DMS53 (cell line): ENCODE measurements at regions not wholly inside any gene's neighbourhood (a gene's known extent, or its start where the extent isn't known, plus 50 kb on each side); places are given as distances from the start of the nearest gene placed in this dataset.

Experiments
- DNase-seq: peaks from one replicate; lab custom pipeline; 2025; lab: John Stamatoyannopoulos, UW

- DNase-seq: no peak
Observed at GRCh38 chr11:57103899-57104605, 77.7 kb upstream of the LRRC55 start.

DNA sequence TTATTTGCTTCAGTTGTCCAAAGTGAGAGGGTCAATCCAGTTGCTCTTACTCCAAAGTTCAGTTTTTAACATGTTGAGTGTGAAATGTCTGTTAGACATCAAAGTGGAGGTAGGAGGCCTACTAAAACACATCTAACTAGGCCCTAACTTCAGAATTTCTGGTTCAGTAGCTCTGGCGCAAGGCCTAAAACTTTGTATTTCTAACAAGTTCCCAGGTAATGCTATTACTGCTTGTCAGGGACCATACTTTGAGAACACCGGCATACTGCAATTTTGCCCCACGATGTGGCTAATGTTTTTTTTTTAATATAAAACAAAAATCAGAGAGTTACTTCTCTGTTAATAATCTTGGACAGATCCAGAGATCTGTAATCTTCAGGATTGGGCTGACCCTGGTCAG, 72.4 kb upstream of the LRRC55 start:
- DNase-seq: no peak

DNA sequence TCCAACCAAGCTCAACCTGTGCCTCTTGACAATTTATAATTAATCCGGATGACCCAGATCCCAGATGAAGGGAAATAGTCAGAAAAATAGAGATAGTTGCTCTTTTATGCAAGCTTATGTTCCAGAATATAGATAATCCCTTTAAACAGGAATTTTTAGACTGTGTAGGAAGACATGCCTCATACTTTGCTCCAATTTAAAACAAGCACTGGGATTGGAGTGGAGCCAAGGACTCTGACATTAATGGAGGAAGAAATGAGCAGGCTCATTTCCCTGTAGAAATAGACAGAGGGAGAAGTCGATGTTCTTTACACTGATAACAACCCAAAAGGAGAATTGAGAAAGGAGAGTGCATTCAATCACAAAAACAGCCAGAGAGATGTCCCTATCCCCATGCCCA, 70.1 kb upstream of the LRRC55 start:
- DNase-seq: no peak

DNA sequence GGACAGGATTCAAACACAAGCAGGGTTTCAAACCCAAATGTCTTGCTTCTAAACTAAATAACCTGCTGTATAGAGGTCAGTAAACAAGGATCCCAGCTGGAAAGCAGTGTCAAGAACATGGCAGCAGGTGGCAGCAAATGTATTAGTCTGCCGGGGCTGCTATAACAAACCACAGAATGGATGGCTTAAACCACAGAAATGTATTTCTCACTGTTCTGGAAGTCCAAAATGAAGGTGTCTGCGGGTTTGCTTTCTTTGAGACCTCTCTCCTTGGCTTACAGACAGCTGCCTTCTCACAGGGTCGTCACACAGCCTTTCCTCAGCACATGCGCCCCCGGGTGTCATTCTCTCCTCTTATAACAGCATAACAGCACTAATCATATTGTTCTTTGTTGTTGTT, 65.1 kb upstream of the LRRC55 start:
- peak; percentile 63 for DNase-seq

DNA sequence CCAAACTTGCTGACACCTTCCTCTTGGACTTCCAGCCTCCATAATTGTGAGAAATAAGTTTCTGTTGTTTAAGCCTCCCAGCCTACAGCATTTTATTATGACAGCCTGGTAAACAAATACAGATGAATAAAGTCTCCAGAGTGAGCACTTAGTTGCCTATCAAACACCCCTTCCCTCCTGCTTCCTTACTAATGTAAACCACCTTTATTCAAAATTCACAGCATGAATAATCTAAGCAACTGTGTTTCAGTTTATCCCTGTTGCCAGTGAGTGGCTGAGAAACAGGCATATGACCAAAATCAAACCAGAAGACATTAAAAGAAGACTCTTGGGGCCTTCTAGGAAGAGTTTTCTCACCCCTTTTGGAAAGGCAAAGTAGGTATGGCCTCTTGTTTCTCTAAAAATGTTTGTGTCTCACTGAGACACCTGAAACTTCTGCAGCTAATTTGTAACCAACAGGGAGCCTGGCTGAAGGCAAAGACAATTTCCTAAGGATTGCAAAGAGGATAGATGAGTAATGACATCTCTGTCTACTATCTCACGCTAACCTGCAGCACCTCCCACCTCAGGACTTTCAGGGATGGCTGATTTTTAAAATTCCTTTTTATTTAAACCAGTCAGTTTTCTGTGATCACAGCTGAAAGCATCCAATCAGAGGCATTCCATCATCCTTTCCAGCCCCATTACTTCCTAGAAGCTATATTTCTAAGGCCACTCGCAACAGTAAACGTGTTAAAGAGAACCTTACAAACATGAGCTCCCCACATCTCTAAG, 61.4 kb upstream of the LRRC55 start:
- no peak for DNase-seq

DNA sequence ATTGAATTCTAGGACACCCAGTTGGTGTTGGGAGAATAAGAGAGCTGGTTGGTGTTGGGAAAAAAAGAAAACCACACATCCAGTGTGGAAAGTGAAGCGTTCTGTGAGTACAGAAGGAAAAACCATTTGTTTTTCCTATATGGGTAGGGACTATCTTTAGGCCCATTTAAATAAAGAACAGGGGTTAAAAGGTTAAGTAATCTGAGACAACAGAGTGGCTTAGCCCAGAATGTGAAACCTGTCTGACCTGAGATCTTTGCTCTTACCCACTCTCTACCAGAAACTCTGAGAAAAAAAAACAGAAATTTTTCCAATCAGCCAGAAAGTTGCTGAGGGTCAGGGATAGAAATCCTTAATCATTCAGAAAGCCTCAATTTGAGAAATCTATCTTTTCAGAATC, 59.8 kb upstream of the LRRC55 start:
- no peak for DNase-seq

GRCh38 chr11:57123590-57123989, 58.2 kb upstream of the LRRC55 start:
- DNase-seq: no peak

- DNase-seq: no peak
Observed at GRCh38 chr11:57124505-57124904, 57.2 kb upstream of the LRRC55 start.

DNA sequence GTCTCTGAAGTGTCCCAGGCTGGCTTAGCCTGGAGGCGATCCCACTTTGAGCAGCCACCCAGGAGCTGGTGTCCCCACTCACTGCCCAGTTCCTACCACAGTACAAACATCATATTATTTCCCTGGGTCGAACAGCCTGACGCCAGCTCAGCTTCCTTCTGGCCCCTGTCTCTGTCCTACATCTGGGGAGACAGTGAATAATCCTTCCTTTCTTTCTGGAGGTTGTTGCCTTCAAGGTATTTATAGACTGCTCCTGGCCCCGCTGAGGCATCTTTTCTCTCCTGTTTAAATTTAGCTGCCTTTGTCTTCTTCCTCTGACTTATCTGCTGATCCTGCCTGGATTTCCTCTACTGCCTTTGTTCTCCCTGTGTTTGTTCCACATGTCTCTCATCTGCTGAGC, 56.8 kb upstream of the LRRC55 start:
- no peak for DNase-seq

DNA sequence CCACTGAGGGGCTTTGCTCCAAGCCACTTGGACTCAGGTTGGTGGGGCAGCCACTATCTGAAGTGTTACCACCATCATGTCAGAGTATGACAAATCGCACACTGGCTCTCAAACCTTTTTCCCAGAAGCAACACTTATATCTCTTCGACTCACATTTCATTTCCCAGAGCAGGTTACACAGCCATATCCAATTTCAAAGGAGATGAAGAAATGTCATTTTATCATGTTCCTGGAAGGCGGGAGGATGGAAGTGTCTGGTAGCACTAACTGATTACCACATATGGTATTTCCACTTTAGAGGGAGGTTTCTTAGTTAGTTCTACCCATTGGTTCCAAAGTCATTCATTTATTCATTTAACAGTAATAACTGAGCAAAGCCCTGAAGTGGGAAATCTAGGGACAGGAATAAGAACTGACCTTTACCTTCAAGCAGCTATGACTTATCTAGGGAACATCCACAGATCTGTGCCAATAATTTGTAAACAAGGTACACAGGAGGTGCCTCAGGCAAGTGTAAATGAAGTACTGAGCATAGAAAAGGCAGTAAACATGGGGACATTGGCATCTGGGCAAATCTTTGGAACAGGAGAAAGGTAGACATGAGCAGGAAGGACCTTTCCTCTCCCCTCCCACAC, 54.9 kb upstream of the LRRC55 start:
- DNase-seq: peak; percentile 18

- peak; percentile 76 for DNase-seq
Observed at GRCh38 chr11:57131080-57131790, 50.5 kb upstream of the LRRC55 start.
